HG03565 (cell line): ENCODE measurements at regions not wholly inside any gene's neighbourhood (a gene's known extent, or its start where the extent isn't known, plus 50 kb on each side); places are given as distances from the start of the nearest gene placed in this dataset.

ENCODE experiments used
- ATAC-seq: cut with Tn5 transposase; IDR thresholded peaks from one replicate; pipeline ENCODE4 v1.9.1; 2021; ENCODE audit warnings: mild to moderate bottlenecking, moderate library complexity; ENCODE audit not compliant: unreplicated experiment

GRCh38 chr12:107339932-107340331, 246.6 kb upstream of the CRY1 start:
- no peak for ATAC-seq

- ATAC-seq = no peak
Measured at GRCh38 chr12:107340898-107341297, 247.5 kb upstream of the CRY1 start.

- ATAC-seq = no peak
Measured at GRCh38 chr12:107344035-107344808, 250.9 kb upstream of the CRY1 start.

- ATAC-seq = no peak
Measured at GRCh38 chr12:107347261-107347660, 253.9 kb upstream of the CRY1 start.

- ATAC-seq = no peak
Measured at GRCh38 chr12:107349008-107349747, 255.8 kb upstream of the CRY1 start.

GRCh38 chr12:107349839-107350238, 256.5 kb upstream of the CRY1 start:
- ATAC-seq = no peak

GRCh38 chr12:107351109-107351508, 257.8 kb upstream of the CRY1 start:
- ATAC-seq = no peak

GRCh38 chr12:107351713-107352112, 258.4 kb upstream of the CRY1 start:
- ATAC-seq = no peak

GRCh38 chr12:107352347-107353081, 259.2 kb upstream of the CRY1 start:
- ATAC-seq = no peak

GRCh38 chr12:107353312-107353711, 260.0 kb upstream of the CRY1 start:
- no peak for ATAC-seq

- no peak for ATAC-seq
Measured at GRCh38 chr12:107355004-107355565, 261.7 kb upstream of the CRY1 start.

- ATAC-seq = no peak
Measured at GRCh38 chr12:107355612-107356011, 262.3 kb upstream of the CRY1 start.

- ATAC-seq = no peak
Measured at GRCh38 chr12:107356266-107356936, 263.1 kb upstream of the CRY1 start.

- no peak for ATAC-seq
Measured at GRCh38 chr12:107356937-107357295, 263.6 kb upstream of the CRY1 start.

GRCh38 chr12:107359382-107359781, 266.0 kb upstream of the CRY1 start:
- no peak for ATAC-seq

GRCh38 chr12:107360033-107360432, 266.7 kb upstream of the CRY1 start:
- no peak for ATAC-seq

GRCh38 chr12:107360482-107360881, 267.1 kb upstream of the CRY1 start:
- ATAC-seq = no peak

GRCh38 chr12:107361970-107362369, 268.6 kb upstream of the CRY1 start:
- ATAC-seq = no peak

- no peak for ATAC-seq
Measured at GRCh38 chr12:107362960-107363359, 269.6 kb upstream of the CRY1 start.

GRCh38 chr12:107364875-107365518, 271.6 kb upstream of the CRY1 start:
- no peak for ATAC-seq
